Smooth muscle cell (in vitro differentiated cells): ENCODE measurements at regions not wholly inside any gene's neighbourhood (a gene's known extent, or its start where the extent isn't known, plus 50 kb on each side); places are given as distances from the start of the nearest gene placed in this dataset.
A peak's percentile ranks its signal among the peaks of the same experiment; 100 is the strongest.

Experiments used
- DNase-seq: peaks from one replicate; lab custom pipeline; 2025; ENCODE audit not compliant: unreplicated experiment; lab: John Stamatoyannopoulos, UW
- H2AFZ ChIP-seq: fragments of 200-600 bp; sonication (generic); 2 replicates; pipeline ENCODE4 v1.6.0; 2016; ENCODE audit warnings: antibody characterized with exemption, low read depth, mild to moderate bottlenecking
- H3F3A ChIP-seq: fragments of 200-600 bp; sonication (generic); 2 replicates; pipeline ENCODE4 v1.6.0; 2017; ENCODE audit warnings: antibody characterized with exemption, low read depth
- H3K27ac ChIP-seq: fragments of 200-600 bp; sonication (generic); 2 replicates; pipeline ENCODE4 v1.5.1; 2016; ENCODE audit warnings: low read depth, mild to moderate bottlenecking
- H3K27me3 ChIP-seq: fragments of 200-600 bp; sonication (generic); 2 replicates; pipeline ENCODE4 v1.6.1; 2016; ENCODE audit warnings: low read depth, mild to moderate bottlenecking
- H3K36me3 ChIP-seq: fragments of 200-600 bp; sonication (generic); 2 replicates; pipeline ENCODE4 v1.5.1; 2016; ENCODE audit warnings: low read depth
- H3K4me1 ChIP-seq: fragments of 200-600 bp; sonication (generic); 2 replicates; pipeline ENCODE4 v1.5.1; 2016; ENCODE audit warnings: low read depth
- H3K4me2 ChIP-seq: fragments of 200-600 bp; sonication (generic); 2 replicates; pipeline ENCODE4 v1.6.0; 2016; ENCODE audit warnings: mild to moderate bottlenecking
- H3K4me3 ChIP-seq: fragments of 200-600 bp; sonication (generic); 2 replicates; pipeline ENCODE4 v1.5.1; 2016; ENCODE audit warnings: mild to moderate bottlenecking
- H3K79me2 ChIP-seq: fragments of 200-600 bp; sonication (generic); 2 replicates; pipeline ENCODE4 v1.6.0; 2016; ENCODE audit warnings: low read depth, mild to moderate bottlenecking
- H3K9ac ChIP-seq: fragments of 200-600 bp; sonication (generic); 2 replicates; pipeline ENCODE4 v1.6.0; 2016; ENCODE audit warnings: low read depth
- H3K9me3 ChIP-seq: fragments of 200-600 bp; sonication (generic); replicated peaks from 2 replicates; pipeline ENCODE4 v1.5.1; 2016; ENCODE audit warnings: low read depth
- H4K20me1 ChIP-seq: fragments of 200-600 bp; sonication (generic); 2 replicates; pipeline ENCODE4 v1.6.0; 2016; ENCODE audit warnings: low read depth
- WGBS: methylation state at CpG from one replicate; pipeline ENCODE4 v1.1.7; 2016; ENCODE audit warnings: low lambda C conversion rate; 5-methylcytosine and 5-hydroxymethylcytosine counted together
- TF ChIP-seq, protein P1 (sequence below): fragments of 200-600 bp; sonication (generic); IDR thresholded peaks from 2 replicates; pipeline ENCODE4 v1.5.1; 2017; ENCODE audit warnings: borderline replicate concordance, mild to moderate bottlenecking, antibody characterized with exemption; ENCODE audit not compliant: insufficient read depth, poor library complexity, severe bottlenecking

DNA sequence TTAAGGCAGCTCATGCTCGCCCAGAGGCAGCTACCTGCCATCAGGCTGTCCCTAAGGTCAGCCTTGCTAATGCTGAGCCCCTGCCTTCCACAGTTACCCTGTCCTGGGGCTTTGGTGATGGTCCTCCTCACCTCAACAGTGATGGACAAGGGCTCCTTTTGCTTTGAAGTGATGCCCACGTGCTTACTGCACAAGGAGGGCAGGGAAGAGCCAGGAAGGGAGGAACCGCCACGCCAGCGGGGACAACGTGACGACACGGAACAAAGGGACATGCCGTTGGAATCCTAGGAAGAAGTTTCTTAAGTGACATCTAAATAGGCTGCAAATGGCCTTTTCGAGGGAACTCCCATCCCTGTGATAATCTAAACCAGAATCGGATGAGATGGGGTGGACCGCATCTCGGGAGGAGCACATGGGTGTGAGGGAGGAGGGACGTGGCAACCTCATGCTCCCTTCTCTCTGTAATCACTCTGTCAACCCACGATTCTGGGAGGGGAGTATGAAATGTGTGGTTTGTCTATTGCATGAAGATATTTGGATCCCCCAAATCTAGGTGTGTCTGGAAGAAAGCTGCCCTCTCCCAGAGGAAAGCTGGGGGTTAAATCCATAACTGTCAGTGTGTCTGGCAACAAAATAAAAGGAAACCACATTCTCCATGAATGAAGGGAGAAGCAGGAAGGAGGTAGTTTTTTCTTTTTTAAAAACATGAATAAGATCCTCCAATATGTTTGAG lies 110.9 kb upstream of the IRF2BP2 start:
- no peaks in the 10 kb centered on the region for H3K79me2 ChIP-seq
- H3F3A ChIP-seq: peaks cover 32% of the 10 kb centered on the region
- H3K9me3 ChIP-seq: no peaks in the 10 kb centered on the region
- peak overlapping the region; percentile 98 for H3K27ac ChIP-seq
- no peaks in the 10 kb centered on the region for H3K27me3 ChIP-seq
- H3K4me3 ChIP-seq: no peak overlapping the region
- no peaks in the 10 kb centered on the region for H3K36me3 ChIP-seq
- no peaks in the 10 kb centered on the region for H4K20me1 ChIP-seq
- H3K9ac ChIP-seq: no peak overlapping the region
- TF ChIP-seq, protein P1, sequence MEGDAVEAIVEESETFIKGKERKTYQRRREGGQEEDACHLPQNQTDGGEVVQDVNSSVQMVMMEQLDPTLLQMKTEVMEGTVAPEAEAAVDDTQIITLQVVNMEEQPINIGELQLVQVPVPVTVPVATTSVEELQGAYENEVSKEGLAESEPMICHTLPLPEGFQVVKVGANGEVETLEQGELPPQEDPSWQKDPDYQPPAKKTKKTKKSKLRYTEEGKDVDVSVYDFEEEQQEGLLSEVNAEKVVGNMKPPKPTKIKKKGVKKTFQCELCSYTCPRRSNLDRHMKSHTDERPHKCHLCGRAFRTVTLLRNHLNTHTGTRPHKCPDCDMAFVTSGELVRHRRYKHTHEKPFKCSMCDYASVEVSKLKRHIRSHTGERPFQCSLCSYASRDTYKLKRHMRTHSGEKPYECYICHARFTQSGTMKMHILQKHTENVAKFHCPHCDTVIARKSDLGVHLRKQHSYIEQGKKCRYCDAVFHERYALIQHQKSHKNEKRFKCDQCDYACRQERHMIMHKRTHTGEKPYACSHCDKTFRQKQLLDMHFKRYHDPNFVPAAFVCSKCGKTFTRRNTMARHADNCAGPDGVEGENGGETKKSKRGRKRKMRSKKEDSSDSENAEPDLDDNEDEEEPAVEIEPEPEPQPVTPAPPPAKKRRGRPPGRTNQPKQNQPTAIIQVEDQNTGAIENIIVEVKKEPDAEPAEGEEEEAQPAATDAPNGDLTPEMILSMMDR: no peak
- no peak overlapping the region for H2AFZ ChIP-seq
- no peak for DNase-seq
- peak overlapping the region; percentile 70 for H3K4me2 ChIP-seq
- peaks cover 34% of the 10 kb centered on the region for H3K4me1 ChIP-seq
- 91% methylated on average over 15 of the region's 15 CpGs for WGBS

- Histone ChIP-seq H3K4me1 (peaks cover 22% of the 10 kb centered on the region), H3K9me3 (no peaks in the 10 kb centered on the region), H3K4me3 (no peak overlapping the region), H3K4me2 (no peak overlapping the region), H3K79me2 (no peaks in the 10 kb centered on the region), H2AFZ (no peak overlapping the region), H4K20me1 (no peaks in the 10 kb centered on the region), H3K27me3 (no peaks in the 10 kb centered on the region), H3K27ac (no peak overlapping the region), H3K9ac (no peak overlapping the region), H3K36me3 (no peaks in the 10 kb centered on the region), H3F3A (peaks cover 19% of the 10 kb centered on the region)
- no peak for DNase-seq
- WGBS: 81% methylated on average over 8 of the region's 8 CpGs
- TF ChIP-seq, protein P1: no peak
These were observed 109.7 kb upstream of the IRF2BP2 start for GRCh38 chr1:234719454-234720251.

DNA sequence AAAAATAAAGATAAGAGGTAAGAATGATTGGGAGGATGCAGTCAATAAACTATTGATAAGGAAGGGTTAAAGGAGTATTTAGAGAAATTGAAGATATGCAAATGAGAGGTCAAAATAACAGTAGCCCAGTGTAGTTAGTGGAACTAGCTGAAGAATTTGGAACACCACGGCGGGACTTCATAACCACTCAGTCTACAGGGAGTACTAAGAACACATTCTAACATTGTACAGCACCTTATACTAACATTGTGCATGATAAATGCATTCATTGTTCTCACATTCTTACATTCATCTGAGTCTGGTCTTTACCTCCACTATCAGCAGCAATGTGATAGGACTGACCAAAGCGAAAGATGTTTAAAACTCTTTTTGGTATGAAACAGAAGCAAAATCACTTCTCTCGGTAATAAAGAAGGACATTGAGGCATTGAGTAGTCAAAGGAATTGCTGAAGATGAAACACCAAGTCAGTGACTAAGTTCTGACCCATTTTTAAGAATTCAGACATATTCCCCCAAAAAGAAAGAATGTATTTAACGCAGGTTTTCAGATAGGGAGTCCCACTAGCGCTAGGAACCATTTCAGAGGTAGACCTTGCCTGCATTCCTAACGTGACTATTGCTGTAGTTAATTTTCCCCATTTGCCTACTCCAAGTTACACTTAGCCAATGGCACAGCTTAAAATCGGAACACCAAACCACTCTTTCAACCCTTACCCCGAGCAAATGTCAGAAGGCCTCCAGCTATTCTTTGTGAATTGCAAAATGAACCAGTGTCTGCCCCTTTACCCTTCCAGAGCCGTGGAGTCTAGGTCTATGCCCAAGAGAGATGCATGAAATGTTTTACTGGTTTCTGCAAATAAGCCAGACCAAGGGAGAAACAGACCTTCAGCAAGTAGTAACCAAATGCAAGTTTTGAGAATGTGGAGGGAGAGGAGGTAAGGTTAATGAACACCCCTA lies 108.8 kb upstream of the IRF2BP2 start:
- peaks cover 17% of the 10 kb centered on the region for H3K4me1 ChIP-seq

More for the DNA sequence above, 108.8 kb upstream of the IRF2BP2 start:
- no peak for DNase-seq
- Histone ChIP-seq H3K4me2 (no peak overlapping the region), H3K9me3 (no peaks in the 10 kb centered on the region), H4K20me1 (no peaks in the 10 kb centered on the region), H3K27ac (no peak overlapping the region), H3K36me3 (no peaks in the 10 kb centered on the region), H3F3A (peaks cover 17% of the 10 kb centered on the region), H2AFZ (no peak overlapping the region), H3K4me3 (no peak overlapping the region), H3K9ac (no peak overlapping the region), H3K27me3 (no peaks in the 10 kb centered on the region), H3K79me2 (no peaks in the 10 kb centered on the region)
- TF ChIP-seq, protein P1: no peak
- WGBS: 78% methylated on average over 10 of the region's 10 CpGs
